ENCODE measurements at regions not wholly inside any gene's neighbourhood (a gene's known extent, or its start where the extent isn't known, plus 50 kb on each side); places are given as distances from the start of the nearest gene placed in this dataset.

- Histone ChIP-seq H3K27ac (no peak overlapping the region), H3K36me3 (no peaks in the 10 kb centered on the region), H3K27me3 (replicated peaks; ENCODE audit: insufficient read depth) (no peaks in the 10 kb centered on the region), H3K9me3 (no peaks in the 10 kb centered on the region), H3K4me1 (ENCODE audit: control insufficient read depth in 1 of 2, low read depth in 2 of 2) (no peaks in the 10 kb centered on the region), H3K4me3 (no peak overlapping the region)
- DNase-seq (ENCODE audit: low spot score) (no peak), ATAC-seq (ENCODE audit: insufficient number of reproducible peaks, low FRiP score, low read depth) (no peak)
- no peak for TF ChIP-seq CTCF (IDR thresholded peaks at IDR 0.05)
Measured at GRCh38 chr22:49147171-49147570, 680.5 kb downstream of the BRD1 start.

- Histone ChIP-seq H3K4me1 (ENCODE audit: control insufficient read depth in 1 of 2, low read depth in 2 of 2) (no peaks in the 10 kb centered on the region), H3K27me3 (replicated peaks; ENCODE audit: insufficient read depth) (no peaks in the 10 kb centered on the region), H3K36me3 (no peaks in the 10 kb centered on the region), H3K9me3 (no peaks in the 10 kb centered on the region), H3K27ac (no peak overlapping the region), H3K4me3 (no peak overlapping the region)
- DNase-seq (ENCODE audit: low spot score), result no peak
- no peak for TF ChIP-seq CTCF (IDR thresholded peaks at IDR 0.05)
- no peak for ATAC-seq (ENCODE audit: insufficient number of reproducible peaks, low FRiP score, low read depth)
Measured at GRCh38 chr22:49146511-49146910, 681.2 kb downstream of the BRD1 start.

GRCh38 chr22:49143812-49144211 is 683.9 kb downstream of the BRD1 start:
- H3K36me3 ChIP-seq, result no peaks in the 10 kb centered on the region
- no peaks in the 10 kb centered on the region for H3K9me3 ChIP-seq
- no peaks in the 10 kb centered on the region for H3K4me1 ChIP-seq (ENCODE audit: control insufficient read depth in 1 of 2, low read depth in 2 of 2)
- H3K4me3 ChIP-seq, result no peak overlapping the region
- H3K27me3 ChIP-seq (replicated peaks; ENCODE audit: insufficient read depth), result no peaks in the 10 kb centered on the region
- ATAC-seq (ENCODE audit: insufficient number of reproducible peaks, low FRiP score, low read depth) (no peak), DNase-seq (ENCODE audit: low spot score) (no peak)
- no peak for TF ChIP-seq CTCF (IDR thresholded peaks at IDR 0.05)
- no peak overlapping the region for H3K27ac ChIP-seq

- TF ChIP-seq CTCF (IDR thresholded peaks at IDR 0.05), result no peak
- H3K27me3 ChIP-seq (replicated peaks; ENCODE audit: insufficient read depth), result no peaks in the 10 kb centered on the region
- H3K4me1 ChIP-seq (ENCODE audit: control insufficient read depth in 1 of 2, low read depth in 2 of 2), result no peaks in the 10 kb centered on the region
- no peaks in the 10 kb centered on the region for H3K9me3 ChIP-seq
- no peak overlapping the region for H3K4me3 ChIP-seq
- ATAC-seq (ENCODE audit: insufficient number of reproducible peaks, low FRiP score, low read depth), result no peak
- no peak overlapping the region for H3K27ac ChIP-seq
- no peak for DNase-seq (ENCODE audit: low spot score)
- no peaks in the 10 kb centered on the region for H3K36me3 ChIP-seq
Measured at GRCh38 chr22:49142891-49143290, 684.8 kb downstream of the BRD1 start.

- no peaks in the 10 kb centered on the region for H3K4me1 ChIP-seq (ENCODE audit: control insufficient read depth in 1 of 2, low read depth in 2 of 2)
- ATAC-seq (ENCODE audit: insufficient number of reproducible peaks, low FRiP score, low read depth), result no peak
- H3K4me3 ChIP-seq, result no peak overlapping the region
- H3K27ac ChIP-seq, result no peak overlapping the region
- no peak for TF ChIP-seq CTCF (IDR thresholded peaks at IDR 0.05)
- H3K9me3 ChIP-seq, result no peaks in the 10 kb centered on the region
- no peaks in the 10 kb centered on the region for H3K36me3 ChIP-seq
- no peak for DNase-seq (ENCODE audit: low spot score)
- no peaks in the 10 kb centered on the region for H3K27me3 ChIP-seq (replicated peaks; ENCODE audit: insufficient read depth)
Measured at GRCh38 chr22:49142296-49142695, 685.4 kb downstream of the BRD1 start.
